ENCODE measurements at regions not wholly inside any gene's neighbourhood (a gene's known extent, or its start where the extent isn't known, plus 50 kb on each side); places are given as distances from the start of the nearest gene placed in this dataset.
"Not testable (repeated sequence)": the region's sequence is repeated elsewhere in the genome, so short reads cannot be mapped to it uniquely, and the experiment has no call there.

- DNase-seq (ENCODE audit: extremely low read depth in 1 of 11, low read depth in 9 of 11, low spot score in 4 of 11) = no peak
Observed at GRCh38 chr11:106514706-106515105, 437.2 kb downstream of the AASDHPPT start.

GRCh38 chr11:106517426-106517825, 440.0 kb downstream of the AASDHPPT start:
- DNase-seq (ENCODE audit: extremely low read depth in 1 of 11, low read depth in 9 of 11, low spot score in 4 of 11) = no peak

- DNase-seq (ENCODE audit: extremely low read depth in 1 of 11, low read depth in 9 of 11, low spot score in 4 of 11) = no peak
Observed at GRCh38 chr11:106520146-106520912, 442.9 kb downstream of the AASDHPPT start.

- DNase-seq (ENCODE audit: extremely low read depth in 1 of 11, low read depth in 9 of 11, low spot score in 4 of 11) = no peak
Observed at GRCh38 chr11:106520920-106521319, 443.5 kb downstream of the AASDHPPT start.

GRCh38 chr11:106523171-106523570, 445.7 kb downstream of the AASDHPPT start:
- DNase-seq (ENCODE audit: extremely low read depth in 1 of 11, low read depth in 9 of 11, low spot score in 4 of 11) = no peak

GRCh38 chr11:106523921-106524320, 446.5 kb downstream of the AASDHPPT start:
- DNase-seq (ENCODE audit: extremely low read depth in 1 of 11, low read depth in 9 of 11, low spot score in 4 of 11) = no peak

- DNase-seq (ENCODE audit: extremely low read depth in 1 of 11, low read depth in 9 of 11, low spot score in 4 of 11) = no peak
Observed at GRCh38 chr11:106524436-106524835, 447.0 kb downstream of the AASDHPPT start.

- DNase-seq (ENCODE audit: extremely low read depth in 1 of 11, low read depth in 9 of 11, low spot score in 4 of 11) = not testable (repeated sequence)
Observed at GRCh38 chr11:106531648-106532047, 454.2 kb downstream of the AASDHPPT start.

GRCh38 chr11:106533046-106533445, 455.6 kb downstream of the AASDHPPT start:
- no peak for DNase-seq (ENCODE audit: extremely low read depth in 1 of 11, low read depth in 9 of 11, low spot score in 4 of 11)

GRCh38 chr11:106540001-106540400, 462.5 kb downstream of the AASDHPPT start:
- no peak for DNase-seq (ENCODE audit: extremely low read depth in 1 of 11, low read depth in 9 of 11, low spot score in 4 of 11)

GRCh38 chr11:106548406-106548805, 469.9 kb downstream of the GUCY1A2 start:
- no peak for DNase-seq (ENCODE audit: extremely low read depth in 1 of 11, low read depth in 9 of 11, low spot score in 4 of 11)

- DNase-seq (ENCODE audit: extremely low read depth in 1 of 11, low read depth in 9 of 11, low spot score in 4 of 11) = no peak
Observed at GRCh38 chr11:106551744-106552673, 466.3 kb downstream of the GUCY1A2 start.

- DNase-seq (ENCODE audit: extremely low read depth in 1 of 11, low read depth in 9 of 11, low spot score in 4 of 11) = no peak
Observed at GRCh38 chr11:106552694-106553203, 465.5 kb downstream of the GUCY1A2 start.

GRCh38 chr11:106553304-106553703, 465.0 kb downstream of the GUCY1A2 start:
- no peak for DNase-seq (ENCODE audit: extremely low read depth in 1 of 11, low read depth in 9 of 11, low spot score in 4 of 11)

GRCh38 chr11:106555566-106556250, 462.6 kb downstream of the GUCY1A2 start:
- not testable (repeated sequence) for DNase-seq (ENCODE audit: extremely low read depth in 1 of 11, low read depth in 9 of 11, low spot score in 4 of 11)

GRCh38 chr11:106565326-106565725, 452.9 kb downstream of the GUCY1A2 start:
- DNase-seq (ENCODE audit: extremely low read depth in 1 of 11, low read depth in 9 of 11, low spot score in 4 of 11) = no peak

GRCh38 chr11:106568632-106569031, 449.6 kb downstream of the GUCY1A2 start:
- no peak for DNase-seq (ENCODE audit: extremely low read depth in 1 of 11, low read depth in 9 of 11, low spot score in 4 of 11)

GRCh38 chr11:106577384-106577783, 440.9 kb downstream of the GUCY1A2 start:
- not testable (repeated sequence) for DNase-seq (ENCODE audit: extremely low read depth in 1 of 11, low read depth in 9 of 11, low spot score in 4 of 11)

GRCh38 chr11:106581399-106581798, 436.9 kb downstream of the GUCY1A2 start:
- DNase-seq (ENCODE audit: extremely low read depth in 1 of 11, low read depth in 9 of 11, low spot score in 4 of 11) = no peak
